Neural cell (in vitro differentiated cells): ENCODE measurements at regions not wholly inside any gene's neighbourhood (a gene's known extent, or its start where the extent isn't known, plus 50 kb on each side); places are given as distances from the start of the nearest gene placed in this dataset.

ENCODE experiments used
- H2AFZ ChIP-seq: fragments of 200-600, 300-800 bp; sonication (generic), shearing (Covaris generic); 2 replicates; pipeline ENCODE4 v1.6.0; 2014; ENCODE audit warnings: low read depth, mild to moderate bottlenecking, antibody characterized with exemption, low read length, moderate library complexity
- H3F3A ChIP-seq: fragments of 200-600 bp; shearing (Covaris generic); 2 replicates; pipeline ENCODE4 v1.6.1; 2016; ENCODE audit warnings: mild to moderate bottlenecking, moderate library complexity, mixed read lengths, antibody characterized with exemption, low read length; ENCODE audit not compliant: insufficient read depth, poor library complexity, severe bottlenecking
- H3K27ac ChIP-seq: fragments of 200-600, 300-800 bp; sonication (generic), shearing (Covaris generic); 2 replicates; pipeline ENCODE4 v1.5.1; 2014; ENCODE audit warnings: mild to moderate bottlenecking, low read length, moderate library complexity
- H3K27me3 ChIP-seq: fragments of 300-800, 200-600 bp; sonication (generic), shearing (Covaris generic); 2 replicates; pipeline ENCODE4 v1.6.0; 2014; ENCODE audit warnings: mild to moderate bottlenecking, low read depth, low read length, moderate library complexity; ENCODE audit not compliant: insufficient read depth
- H3K36me3 ChIP-seq: fragments of 300-800, 200-600 bp; sonication (generic), shearing (Covaris generic); 2 replicates; pipeline ENCODE4 v1.5.1; 2014; ENCODE audit warnings: mild to moderate bottlenecking, antibody characterized with exemption, low read length, moderate library complexity; ENCODE audit not compliant: insufficient read depth
- H3K4me2 ChIP-seq: fragments of 300-800, 200-600 bp; sonication (generic), shearing (Covaris generic); 2 replicates; pipeline ENCODE4 v1.6.0; 2014; ENCODE audit warnings: mild to moderate bottlenecking, low read length
- H3K4me3 ChIP-seq: fragments of 300-800, 200-600 bp; sonication (generic), shearing (Covaris generic); 2 replicates; pipeline ENCODE4 v1.5.1; 2014; ENCODE audit warnings: mild to moderate bottlenecking, low read length, moderate library complexity
- H3K79me2 ChIP-seq: fragments of 200-600 bp; shearing (Covaris generic); replicated peaks from 2 replicates; pipeline ENCODE4 v1.6.0; 2014; ENCODE audit warnings: mild to moderate bottlenecking, low read length, moderate library complexity; ENCODE audit not compliant: insufficient read depth
- H3K9ac ChIP-seq: fragments of 300-800, 200-600 bp; sonication (generic), shearing (Covaris generic); 2 replicates; pipeline ENCODE4 v1.6.1; 2016; ENCODE audit warnings: mild to moderate bottlenecking, low read length, mixed read lengths
- H3K9me2 ChIP-seq: fragments of 200-600 bp; shearing (Covaris generic); 2 replicates; pipeline ENCODE4 v1.6.1; 2016; ENCODE audit warnings: mild to moderate bottlenecking, low read length, mixed read lengths; ENCODE audit not compliant: insufficient read depth
- H3K9me3 ChIP-seq: fragments of 200-600, 300-800 bp; sonication (generic), shearing (Covaris generic); 2 replicates; pipeline ENCODE4 v1.6.1; 2016; ENCODE audit warnings: mild to moderate bottlenecking, mixed run types, low read length, moderate library complexity, mixed read lengths
- H4K20me1 ChIP-seq: fragments of 200-600 bp; shearing (Covaris generic); 2 replicates; pipeline ENCODE4 v1.6.1; 2016; ENCODE audit warnings: mild to moderate bottlenecking, mixed run types; ENCODE audit not compliant: insufficient read depth
- CTCF ChIP-seq: fragments of 450-650 bp; IDR thresholded peaks from 2 replicates; pipeline ENCODE4 v1.5.1; 2014; ENCODE audit warnings: antibody characterized with exemption, mild to moderate bottlenecking, moderate library complexity; ENCODE audit not compliant: poor library complexity, severe bottlenecking
- EP300 ChIP-seq: fragments of 450-650 bp; conservative IDR thresholded peaks from 2 replicates; pipeline ENCODE4 v1.6.1; 2014; ENCODE audit warnings: antibody characterized with exemption, mild to moderate bottlenecking, moderate library complexity; ENCODE audit not compliant: poor library complexity, severe bottlenecking
- EZH2 ChIP-seq: fragments of 200-600, 300-800 bp; shearing (Covaris generic), sonication (generic); IDR thresholded peaks from 2 replicates; pipeline ENCODE4 v1.6.1; 2014; ENCODE audit warnings: antibody characterized with exemption, low read length, borderline replicate concordance, mild to moderate bottlenecking; ENCODE audit not compliant: insufficient read depth, poor library complexity, severe bottlenecking
- MXI1 ChIP-seq: fragments of 450-650 bp; conservative IDR thresholded peaks from 2 replicates; pipeline ENCODE4 v1.6.1; 2014; ENCODE audit warnings: antibody characterized with exemption, mild to moderate bottlenecking; ENCODE audit not compliant: poor library complexity, severe bottlenecking
- RAD21 ChIP-seq: fragments of 450-650 bp; conservative IDR thresholded peaks from 2 replicates; pipeline ENCODE4 v1.6.1; 2014; ENCODE audit warnings: antibody characterized with exemption, mild to moderate bottlenecking, moderate library complexity
- REST ChIP-seq: IDR thresholded peaks from 2 replicates; pipeline ENCODE4 v1.6.1; 2012; ENCODE audit warnings: borderline replicate concordance
- SMC3 ChIP-seq: fragments of 450-650 bp; conservative IDR thresholded peaks from 2 replicates; pipeline ENCODE4 v1.6.1; 2014; ENCODE audit warnings: antibody characterized with exemption, mild to moderate bottlenecking, moderate library complexity; ENCODE audit not compliant: poor library complexity
- TAF1 ChIP-seq: IDR thresholded peaks from 2 replicates; pipeline ENCODE4 v1.6.1; 2012; ENCODE audit warnings: low read depth

GRCh38 chr12:91353266-91353665, 170.6 kb upstream of the DCN start:
- Histone ChIP-seq H3K4me3 (no peak overlapping the region), H3K27me3 (no peaks in the 10 kb centered on the region), H4K20me1 (no peaks in the 10 kb centered on the region), H3K4me2 (no peak overlapping the region), H3K9me3 (no peaks in the 10 kb centered on the region), H3K9ac (no peak overlapping the region), H3K36me3 (no peaks in the 10 kb centered on the region), H3F3A (no peaks in the 10 kb centered on the region), H3K79me2 (no peaks in the 10 kb centered on the region), H3K9me2 (no peaks in the 10 kb centered on the region), H2AFZ (no peak overlapping the region), H3K27ac (no peak overlapping the region)
- TF ChIP-seq RAD21 (no peak), MXI1 (no peak), EZH2 (no peak), TAF1 (no peak), SMC3 (no peak)

- Histone ChIP-seq H3K36me3 (no peaks in the 10 kb centered on the region), H2AFZ (no peak overlapping the region), H3K27ac (no peak overlapping the region)
These were observed 166.9 kb upstream of the DCN start for GRCh38 chr12:91349476-91349875.

More at GRCh38 chr12:91349476-91349875, 166.9 kb upstream of the DCN start:
- Histone ChIP-seq H3K9me3 (no peaks in the 10 kb centered on the region), H3K27me3 (no peaks in the 10 kb centered on the region), H3K4me3 (no peak overlapping the region), H3K9ac (no peak overlapping the region), H4K20me1 (no peaks in the 10 kb centered on the region), H3F3A (no peaks in the 10 kb centered on the region), H3K4me2 (no peak overlapping the region), H3K9me2 (no peaks in the 10 kb centered on the region), H3K79me2 (no peaks in the 10 kb centered on the region)
- no peak for TF ChIP-seq TAF1
- TF ChIP-seq MXI1: no peak
- TF ChIP-seq RAD21: no peak
- no peak for TF ChIP-seq EP300
- TF ChIP-seq CTCF: no peak
- TF ChIP-seq REST: no peak
